Heart right ventricle (tissue), 16 donors: ENCODE measurements at regions not wholly inside any gene's neighbourhood (a gene's known extent, or its start where the extent isn't known, plus 50 kb on each side); places are given as distances from the start of the nearest gene placed in this dataset.

Experiments used
- ATAC-seq, 8 donors: fragments of 200-7000 bp; cut with Tn5 transposase; one replicate each; pipeline ENCODE4 v1.9.1; 2020; ENCODE audit warnings: mild to moderate bottlenecking in 8 of 8, moderate library complexity in 8 of 8, moderate number of reproducible peaks in 1 of 8
- DNase-seq, 2 donors: peaks; one replicate each; pipeline ENCODE4 v3.0.0-alpha.2; 2020
- H3K27ac ChIP-seq, 10 donors: fragments of 200-600 bp; sonication (generic) in 2 of 10; one replicate each; pipeline versions ENCODE4 v1.5.0 to v1.8.0; 2020 to 2022; ENCODE audit warnings: mild to moderate bottlenecking in 3 of 10
- H3K27me3 ChIP-seq, 7 donors: fragments of 200-600 bp; one replicate each; pipeline ENCODE4 v1.8.0; 2021 to 2022; ENCODE audit warnings: mild to moderate bottlenecking in 2 of 7
- H3K36me3 ChIP-seq, 9 donors: fragments of 200-600 bp; sonication (generic) in 1 of 9; one replicate each; pipeline versions ENCODE4 v1.5.0 to v1.8.0; 2020 to 2022; ENCODE audit warnings: mild to moderate bottlenecking in 2 of 9
- H3K4me1 ChIP-seq, 9 donors: fragments of 200-600 bp; sonication (generic) in 1 of 9; one replicate each; pipeline versions ENCODE4 v1.5.0 to v1.8.0; 2020 to 2022; ENCODE audit warnings: mild to moderate bottlenecking in 4 of 9
- H3K4me3 ChIP-seq, 10 donors: fragments of 200-600 bp; sonication (generic) in 2 of 10; one replicate each; pipeline versions ENCODE4 v1.5.0 to v1.8.0; 2020 to 2022; ENCODE audit warnings: mild to moderate bottlenecking in 7 of 10, moderate library complexity in 2 of 10
- H3K9me3 ChIP-seq, 11 donors: fragments of 200-600 bp in 10 of 11; sonication (generic) in 2 of 11; one replicate each; pipeline versions ENCODE4 v1.5.0 to v1.8.0; 2013 to 2022; ENCODE audit warnings: mild to moderate bottlenecking in 2 of 11, control low read depth in 1 of 11, moderate library complexity in 1 of 11
- WGBS, 2 donors: extraction: QIAGEN DNeasy Blood & Tissue Kit; methylation state at CpG; one replicate each; pipeline ENCODE4 v1.1.7; 2013; ENCODE audit warnings: inconsistent platforms in 1 of 2; 5-methylcytosine and 5-hydroxymethylcytosine counted together
- intact Hi-C, 10 donors: fragments of 100-400 bp; cut with DNase I; formaldehyde crosslinking; loops; one replicate each; pipeline versions ENCODE4 v1.11.1 to v1.14.2; 2022
- TF ChIP-seq, protein P1 (sequence below), 9 donors: fragments of 200-600 bp; sonication (generic) in 2 of 9; IDR thresholded peaks; one replicate each; pipeline versions ENCODE4 v1.5.0 to v1.8.0; 2021 to 2022; ENCODE audit warnings: antibody characterized with exemption in 9 of 9, mild to moderate bottlenecking in 5 of 9, moderate library complexity in 1 of 9
- donor health status: Arrhythmogenic right ventricular cardiomyopathy.
- donor health status: ischemic (EF 13 %, LVEDD 7.1; RV severe dilation, severe dysfunction).
- donor health status: healthy with polysubstance abuse.
- donor health status: DM: no; HTN: yes; CAD: no.
- donor health status: DM: no; HTN: no; CAD: no.
- donor health status: ischemic (EF 25% LVEDD 6.9; RV normal size, moderate dysfunction).
- donor health status: ischemic (EF 25% LVEDD 5.7; RV mildly dilated, moderate dysfunction).
- donor health status: healthy.
- donor health status: DM: yes; HTN: yes; CAD: no.
- donor health status: Ischemic cardiomyopathy.
- donor health status: ischemic (EF 35%, LVEDD 5.7; RV mildly dilated, moderate dysfunction).
- donor health status: nonischemic (EF 11% LVEDD 7.7; RV severe dilation, severe dysfunction).
- donor health status: DM: yes; HTN: yes; CAD: no.
- donor health status: PGD.
- donor health status: ischemic (EF 29% LVEDD 5.4; RV normal size, mild dysfunction).
- donor health status: nonischemic (EF 23%, LVEDD 6.1; RV moderate dilation, normal function).

DNA sequence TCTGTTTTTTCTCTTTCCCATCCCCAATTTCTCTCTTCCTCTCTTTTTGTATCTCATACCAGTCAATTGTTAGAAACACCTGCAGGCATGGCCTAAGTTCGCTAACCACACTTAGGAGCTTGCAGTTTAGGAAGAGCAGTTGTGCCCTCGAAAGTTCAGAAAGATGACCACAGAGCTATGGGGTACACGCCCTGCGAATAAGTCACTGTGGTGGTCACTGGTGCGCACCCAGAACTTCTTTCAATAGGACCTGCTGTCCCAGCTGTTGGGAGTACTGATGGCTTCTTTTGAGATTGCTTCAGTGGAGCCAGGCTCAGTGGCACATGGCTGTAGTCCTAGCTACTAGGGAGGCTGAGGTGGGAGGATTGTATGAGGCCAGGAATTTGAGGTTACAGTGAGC is 362.8 kb upstream of the TMTC1 start:
- Histone ChIP-seq H3K4me1 (no peaks in the 10 kb centered on the region), H3K4me3 (no peak overlapping the region), H3K27ac (no peak overlapping the region), H3K27me3 (no peaks in the 10 kb centered on the region), H3K9me3 (no peaks in the 10 kb centered on the region), H3K36me3 (no peaks in the 10 kb centered on the region)
- 86 to 92% methylated on average over 5 of the region's 5 CpGs for WGBS, 2 donors
- DNase-seq (no peak), ATAC-seq (no peak)
- TF ChIP-seq, protein P1, sequence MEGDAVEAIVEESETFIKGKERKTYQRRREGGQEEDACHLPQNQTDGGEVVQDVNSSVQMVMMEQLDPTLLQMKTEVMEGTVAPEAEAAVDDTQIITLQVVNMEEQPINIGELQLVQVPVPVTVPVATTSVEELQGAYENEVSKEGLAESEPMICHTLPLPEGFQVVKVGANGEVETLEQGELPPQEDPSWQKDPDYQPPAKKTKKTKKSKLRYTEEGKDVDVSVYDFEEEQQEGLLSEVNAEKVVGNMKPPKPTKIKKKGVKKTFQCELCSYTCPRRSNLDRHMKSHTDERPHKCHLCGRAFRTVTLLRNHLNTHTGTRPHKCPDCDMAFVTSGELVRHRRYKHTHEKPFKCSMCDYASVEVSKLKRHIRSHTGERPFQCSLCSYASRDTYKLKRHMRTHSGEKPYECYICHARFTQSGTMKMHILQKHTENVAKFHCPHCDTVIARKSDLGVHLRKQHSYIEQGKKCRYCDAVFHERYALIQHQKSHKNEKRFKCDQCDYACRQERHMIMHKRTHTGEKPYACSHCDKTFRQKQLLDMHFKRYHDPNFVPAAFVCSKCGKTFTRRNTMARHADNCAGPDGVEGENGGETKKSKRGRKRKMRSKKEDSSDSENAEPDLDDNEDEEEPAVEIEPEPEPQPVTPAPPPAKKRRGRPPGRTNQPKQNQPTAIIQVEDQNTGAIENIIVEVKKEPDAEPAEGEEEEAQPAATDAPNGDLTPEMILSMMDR (IDR thresholded peaks at IDR 0.05), result no peak
- intact Hi-C loops, result no loop called here

DNA sequence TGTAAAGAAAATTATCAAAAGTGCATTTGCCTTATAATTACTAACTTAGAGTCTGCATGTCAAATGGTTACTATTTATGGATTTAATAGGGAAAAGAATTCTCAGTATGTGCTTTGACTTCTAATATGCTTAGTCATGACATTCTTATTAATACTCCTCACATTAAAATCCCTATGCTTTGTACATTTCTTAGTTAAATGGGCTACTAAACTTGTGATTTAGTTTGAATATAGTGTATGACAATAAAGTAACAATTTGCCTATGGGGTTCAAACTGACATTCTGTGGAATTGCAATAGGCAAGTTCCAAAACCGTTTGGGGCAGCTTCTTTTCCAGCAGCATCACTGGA is 361.9 kb upstream of the TMTC1 start:
- no peak for DNase-seq
- ATAC-seq, result no peak
- Histone ChIP-seq H3K4me3 (no peak overlapping the region), H3K4me1 (no peaks in the 10 kb centered on the region), H3K27ac (no peak overlapping the region), H3K36me3 (no peaks in the 10 kb centered on the region), H3K9me3 (no peaks in the 10 kb centered on the region), H3K27me3 (no peaks in the 10 kb centered on the region)
- TF ChIP-seq, protein P1 (IDR thresholded peaks at IDR 0.05), result no peak
- intact Hi-C loops, result no loop called here
- WGBS, 2 donors, result 55 to 66% methylated on average over 1 of the region's 1 CpG

DNA sequence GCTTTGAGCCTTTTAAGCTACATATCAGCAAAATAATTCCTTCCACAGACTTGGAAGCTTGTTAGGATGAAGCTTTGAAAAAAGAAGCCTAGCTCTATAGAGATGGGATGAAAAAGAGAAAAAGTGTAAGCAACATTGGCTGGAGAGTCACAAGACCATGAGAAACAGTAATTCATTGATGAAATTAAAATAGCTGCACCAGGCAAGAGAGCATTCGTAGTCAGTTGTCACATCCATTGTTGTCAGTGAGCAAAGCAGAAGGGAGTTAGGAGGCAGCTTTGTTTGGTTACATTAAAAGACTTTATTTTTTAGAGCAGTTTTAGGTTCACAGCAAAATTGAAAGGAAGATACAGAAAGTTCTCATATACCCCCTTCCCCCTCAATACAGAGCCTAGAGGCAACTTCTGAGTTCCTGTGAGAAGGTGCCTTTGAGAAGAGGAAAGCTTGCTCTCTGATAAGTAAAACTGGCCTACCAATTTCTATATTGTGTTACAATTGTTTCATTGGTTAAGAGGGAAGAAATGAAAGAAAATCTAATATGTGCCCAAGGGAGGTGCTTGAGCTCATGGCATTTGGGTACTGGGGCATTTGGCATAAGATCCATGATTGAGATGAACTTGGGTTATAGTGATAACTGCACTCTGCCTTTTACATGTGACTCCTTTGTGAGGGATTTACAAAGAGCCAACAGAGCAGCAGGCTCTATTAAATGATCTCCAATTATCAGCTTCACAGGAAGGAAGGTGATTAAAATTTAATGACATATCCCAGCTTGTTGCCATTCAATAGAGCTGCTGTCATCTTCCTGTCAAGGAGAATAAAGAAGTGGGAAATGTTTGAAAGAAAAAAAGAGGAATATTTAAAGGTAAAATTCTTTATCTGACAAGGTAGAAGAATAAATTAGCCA is 361.3 kb upstream of the TMTC1 start:
- TF ChIP-seq, protein P1 (IDR thresholded peaks at IDR 0.05), result no peak
- intact Hi-C loops, result no loop called here
- no peak for DNase-seq
- H3K4me1 ChIP-seq, result no peaks in the 10 kb centered on the region
- H3K4me3 ChIP-seq, result no peak overlapping the region
- H3K27me3 ChIP-seq, result no peaks in the 10 kb centered on the region
- no peak for ATAC-seq
- H3K9me3 ChIP-seq, result peaks cover 0 to 2% (median 0%) of the 10 kb centered on the region in 11 donors
- no peaks in the 10 kb centered on the region for H3K36me3 ChIP-seq
- H3K27ac ChIP-seq, result no peak overlapping the region
- WGBS, 2 donors, result 87 to 93% methylated on average over 1 of the region's 1 CpG

DNA sequence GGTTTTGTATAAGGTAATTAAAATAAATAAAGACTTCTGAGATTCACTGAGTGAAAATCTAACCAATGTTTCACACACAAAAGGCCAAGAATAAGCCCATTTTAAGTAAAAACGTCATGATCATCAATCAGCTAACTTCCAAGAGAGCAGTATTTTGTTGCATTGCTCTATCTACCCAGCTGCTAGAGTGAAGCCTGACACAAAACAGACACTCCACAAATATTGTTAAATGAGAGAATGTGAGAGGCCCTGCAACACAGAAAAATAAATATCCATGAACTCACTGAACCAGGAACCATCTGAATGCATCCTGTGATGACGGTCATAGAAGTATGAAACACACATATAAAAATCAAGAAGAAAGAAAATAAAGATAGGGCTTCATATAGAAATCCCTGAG is 358.6 kb upstream of the TMTC1 start:
- Histone ChIP-seq H3K36me3 (no peaks in the 10 kb centered on the region), H3K4me3 (no peak overlapping the region), H3K9me3 (peaks cover 0 to 9% (median 0%) of the 10 kb centered on the region in 11 donors), H3K27me3 (no peaks in the 10 kb centered on the region), H3K27ac (no peak overlapping the region), H3K4me1 (no peaks in the 10 kb centered on the region)
- no peak for ATAC-seq
- TF ChIP-seq, protein P1 (IDR thresholded peaks at IDR 0.05), result no peak
- WGBS, 2 donors, result 62 to 63% methylated on average over 2 of the region's 2 CpGs
- intact Hi-C loops, result no loop called here
- DNase-seq, result no peak
